Mucosa of descending colon (tissue), 3 donors: ENCODE measurements at regions not wholly inside any gene's neighbourhood (a gene's known extent, or its start where the extent isn't known, plus 50 kb on each side); places are given as distances from the start of the nearest gene placed in this dataset.
"Not testable (repeated sequence)": the region's sequence is repeated elsewhere in the genome, so short reads cannot be mapped to it uniquely, and the experiment has no call there.

Source experiments
- ATAC-seq: fragments of 200-7000 bp; cut with Tn5 transposase; one replicate; pipeline ENCODE4 v1.9.1; 2020; ENCODE audit warnings: mild to moderate bottlenecking, moderate library complexity
- DNase-seq, 3 donors: peaks; one replicate each; pipeline ENCODE4 v3.0.0-alpha.2; 2020
- H3K36me3 ChIP-seq: fragments of 200-600 bp; one replicate; pipeline ENCODE4 v1.8.0; 2021; ENCODE audit warnings: low read depth, mild to moderate bottlenecking
- H3K4me1 ChIP-seq: fragments of 200-600 bp; one replicate; pipeline ENCODE4 v1.8.0; 2021; ENCODE audit warnings: low read depth, mild to moderate bottlenecking
- H3K4me3 ChIP-seq: fragments of 200-600 bp; one replicate; pipeline ENCODE4 v1.8.0; 2021; ENCODE audit warnings: mild to moderate bottlenecking
- H3K9me3 ChIP-seq: fragments of 200-600 bp; one replicate; pipeline ENCODE4 v1.8.0; 2021; ENCODE audit warnings: mild to moderate bottlenecking
- intact Hi-C, 2 donors: fragments of 100-400 bp; cut with DNase I in 1 of 2; cut with micrococcal nuclease in 1 of 2; formaldehyde crosslinking; loops; one replicate each; pipeline versions ENCODE4 v1.11.0 to v1.11.1; 2022; cut with DNase I, micrococcal nuclease
- TF ChIP-seq, protein P1 (sequence below): fragments of 200-600 bp; IDR thresholded peaks from one replicate; pipeline ENCODE4 v1.8.0; 2022; ENCODE audit warnings: antibody characterized with exemption, mild to moderate bottlenecking
- donor health status: DM: no; HTN: no; CAD: no; lungs with moderate emphysema.
- donor health status: DM: no; HTN: no; CAD: no.
- donor health status: DM: no; HTN: yes; CAD: no.

DNA sequence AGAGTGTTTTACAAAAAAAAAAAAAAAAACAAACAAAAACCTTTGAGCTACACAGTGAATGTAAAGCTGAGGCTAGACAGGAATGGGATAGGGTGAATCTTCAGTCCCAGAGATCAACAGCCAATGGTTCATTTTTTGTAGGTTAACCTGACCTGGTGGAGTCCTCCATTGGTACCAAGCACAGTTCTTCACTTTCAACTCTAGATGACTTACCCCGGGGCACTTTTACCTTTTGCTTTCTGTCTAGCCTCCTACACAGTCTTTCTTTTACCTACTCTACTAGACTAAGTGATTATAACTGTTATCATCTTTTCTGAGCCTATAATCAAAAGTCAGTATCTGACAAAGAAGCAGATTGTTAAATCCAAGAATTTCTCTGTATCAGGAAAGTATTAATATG is 50.9 kb downstream of the ANXA2R start:
- Histone ChIP-seq H3K4me1 (peaks cover 8% of the 10 kb centered on the region), H3K4me3 (no peak overlapping the region), H3K36me3 (no peaks in the 10 kb centered on the region), H3K9me3 (no peaks in the 10 kb centered on the region)
- no peak for DNase-seq
- intact Hi-C loops: no loop called here
- ATAC-seq: no peak
- TF ChIP-seq, protein P1, sequence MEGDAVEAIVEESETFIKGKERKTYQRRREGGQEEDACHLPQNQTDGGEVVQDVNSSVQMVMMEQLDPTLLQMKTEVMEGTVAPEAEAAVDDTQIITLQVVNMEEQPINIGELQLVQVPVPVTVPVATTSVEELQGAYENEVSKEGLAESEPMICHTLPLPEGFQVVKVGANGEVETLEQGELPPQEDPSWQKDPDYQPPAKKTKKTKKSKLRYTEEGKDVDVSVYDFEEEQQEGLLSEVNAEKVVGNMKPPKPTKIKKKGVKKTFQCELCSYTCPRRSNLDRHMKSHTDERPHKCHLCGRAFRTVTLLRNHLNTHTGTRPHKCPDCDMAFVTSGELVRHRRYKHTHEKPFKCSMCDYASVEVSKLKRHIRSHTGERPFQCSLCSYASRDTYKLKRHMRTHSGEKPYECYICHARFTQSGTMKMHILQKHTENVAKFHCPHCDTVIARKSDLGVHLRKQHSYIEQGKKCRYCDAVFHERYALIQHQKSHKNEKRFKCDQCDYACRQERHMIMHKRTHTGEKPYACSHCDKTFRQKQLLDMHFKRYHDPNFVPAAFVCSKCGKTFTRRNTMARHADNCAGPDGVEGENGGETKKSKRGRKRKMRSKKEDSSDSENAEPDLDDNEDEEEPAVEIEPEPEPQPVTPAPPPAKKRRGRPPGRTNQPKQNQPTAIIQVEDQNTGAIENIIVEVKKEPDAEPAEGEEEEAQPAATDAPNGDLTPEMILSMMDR: no peak

- TF ChIP-seq, protein P1: no peak
Observed at GRCh38 chr5:42988568-42988967, 51.6 kb downstream of the ANXA2R start.

DNA sequence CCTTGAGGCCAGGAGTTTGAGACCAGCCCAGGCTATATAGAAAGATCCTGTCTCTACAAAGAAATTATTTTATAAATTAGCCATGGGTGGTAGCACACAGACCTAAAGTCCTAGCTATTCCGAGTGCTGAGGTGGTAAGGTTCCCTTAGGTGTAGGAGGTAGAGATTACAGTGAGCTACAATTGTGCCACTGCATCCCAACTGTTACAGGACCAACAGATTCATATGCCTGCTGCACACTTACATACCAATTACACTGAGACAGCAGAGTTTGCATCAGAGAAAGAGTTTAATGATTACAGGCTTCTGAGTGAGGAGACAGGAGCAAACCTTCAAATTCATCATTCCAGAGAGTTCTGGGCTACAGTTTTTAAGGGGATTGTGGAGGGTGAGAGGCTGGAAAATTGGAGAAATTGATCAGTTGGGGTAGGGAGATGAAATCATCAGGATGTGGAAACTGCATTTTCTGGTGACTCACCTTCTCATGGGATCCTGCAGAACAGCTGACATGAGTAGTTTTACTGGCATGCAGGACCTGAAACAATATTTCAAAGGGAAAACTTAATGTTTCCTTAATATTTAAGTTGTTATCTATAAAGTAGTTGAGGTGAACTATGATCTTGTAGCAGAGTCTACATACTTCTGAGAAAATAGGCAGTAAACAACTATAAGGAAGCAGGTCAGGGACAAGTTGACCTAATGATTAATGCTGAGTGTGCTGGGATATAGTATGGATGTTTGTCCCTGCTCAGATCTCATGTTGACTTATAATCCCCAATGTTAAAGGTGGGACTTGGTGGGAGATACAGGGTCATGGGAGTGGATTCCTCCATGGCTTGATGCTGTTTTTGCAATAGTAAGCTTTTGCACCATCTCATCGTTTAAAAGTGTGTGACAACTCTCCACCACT is 54.7 kb downstream of the ANXA2R start:
- peaks cover 5% of the 10 kb centered on the region for H3K4me1 ChIP-seq
- TF ChIP-seq, protein P1: no peak
- no peaks in the 10 kb centered on the region for H3K36me3 ChIP-seq
- no peaks in the 10 kb centered on the region for H3K9me3 ChIP-seq
- DNase-seq: no peak
- intact Hi-C loops: no loop called here
- no peak for ATAC-seq
- no peak overlapping the region for H3K4me3 ChIP-seq

More at GRCh38 chr5:42988568-42988967, 51.6 kb downstream of the ANXA2R start:
- intact Hi-C loops: no loop called here
- no peak overlapping the region for H3K4me3 ChIP-seq
- DNase-seq (no peak), ATAC-seq (no peak)
- peaks cover 8% of the 10 kb centered on the region for H3K4me1 ChIP-seq
- no peaks in the 10 kb centered on the region for H3K9me3 ChIP-seq
- H3K36me3 ChIP-seq: no peaks in the 10 kb centered on the region

GRCh38 chr5:42984307-42984706 is 55.8 kb downstream of the ANXA2R start:
- peaks cover 3% of the 10 kb centered on the region for H3K9me3 ChIP-seq
- H3K4me3 ChIP-seq: no peak overlapping the region
- ATAC-seq (peak; percentile 65), DNase-seq (no peak)
- intact Hi-C loops: no loop called here
- H3K4me1 ChIP-seq: peaks cover 5% of the 10 kb centered on the region
- H3K36me3 ChIP-seq: no peaks in the 10 kb centered on the region
- TF ChIP-seq, protein P1: no peak

DNA sequence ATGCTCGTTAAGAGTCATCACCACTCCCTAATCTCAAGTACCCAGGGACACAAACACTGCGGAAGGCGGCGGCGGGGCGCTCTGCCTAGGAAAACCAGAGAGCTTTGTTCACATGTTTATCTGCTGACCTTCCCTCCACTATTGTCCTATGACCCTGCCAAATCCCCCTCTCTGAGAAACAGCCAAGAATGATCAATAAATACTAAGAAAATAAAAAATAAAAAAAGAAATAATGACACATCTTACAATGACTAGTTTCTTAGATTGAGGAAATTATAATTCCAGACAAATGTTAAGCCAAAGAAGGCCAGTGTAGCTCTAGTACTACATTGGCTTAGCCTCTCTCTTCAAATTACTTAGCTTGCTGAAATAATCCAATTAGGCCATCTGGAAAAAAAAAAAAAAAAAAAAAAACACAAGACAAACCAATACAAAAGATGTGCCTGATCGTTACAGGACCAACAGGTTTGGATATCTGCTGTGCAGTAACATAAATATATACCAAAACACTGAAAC is 58.0 kb downstream of the ANXA2R start:
- Histone ChIP-seq H3K36me3 (no peaks in the 10 kb centered on the region), H3K9me3 (peaks cover 4% of the 10 kb centered on the region), H3K4me3 (no peak overlapping the region), H3K4me1 (no peaks in the 10 kb centered on the region)
- intact Hi-C loops: no loop called here
- TF ChIP-seq, protein P1: no peak
- no peak for ATAC-seq
- no peak for DNase-seq

DNA sequence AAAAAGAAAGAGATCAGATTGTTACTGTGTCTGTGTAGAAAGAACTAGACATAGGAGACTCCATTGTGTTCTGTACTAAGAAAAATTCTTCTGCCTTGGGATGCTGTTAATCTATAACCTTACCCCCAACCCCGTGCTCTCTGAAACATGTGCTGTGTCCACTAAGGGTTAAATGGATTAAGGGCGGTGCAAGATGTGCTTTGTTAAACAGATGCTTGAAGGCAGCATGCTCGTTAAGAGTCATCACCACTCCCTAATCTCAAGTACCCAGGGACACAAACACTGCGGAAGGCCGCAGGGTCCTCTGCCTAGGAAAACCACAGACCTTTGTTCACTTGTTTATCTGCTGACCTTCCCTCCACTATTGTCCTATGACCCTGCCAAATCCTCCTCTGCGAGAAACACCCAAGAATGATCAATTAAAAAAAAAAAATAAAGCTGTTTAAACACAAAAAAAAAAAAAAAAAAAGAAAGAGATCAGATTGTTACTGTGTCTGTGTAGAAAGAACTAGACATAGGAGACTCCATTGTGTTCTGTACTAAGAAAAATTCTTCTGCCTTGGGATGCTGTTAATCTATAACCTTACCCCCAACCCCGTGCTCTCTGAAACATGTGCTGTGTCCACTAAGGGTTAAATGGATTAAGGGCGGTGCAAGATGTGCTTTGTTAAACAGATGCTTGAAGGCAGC is 58.6 kb downstream of the ANXA2R start:
- intact Hi-C loops, H3K36me3 ChIP-seq, ATAC-seq, H3K9me3 ChIP-seq, H3K4me3 ChIP-seq, H3K4me1 ChIP-seq, DNase-seq: not testable (repeated sequence)

DNA sequence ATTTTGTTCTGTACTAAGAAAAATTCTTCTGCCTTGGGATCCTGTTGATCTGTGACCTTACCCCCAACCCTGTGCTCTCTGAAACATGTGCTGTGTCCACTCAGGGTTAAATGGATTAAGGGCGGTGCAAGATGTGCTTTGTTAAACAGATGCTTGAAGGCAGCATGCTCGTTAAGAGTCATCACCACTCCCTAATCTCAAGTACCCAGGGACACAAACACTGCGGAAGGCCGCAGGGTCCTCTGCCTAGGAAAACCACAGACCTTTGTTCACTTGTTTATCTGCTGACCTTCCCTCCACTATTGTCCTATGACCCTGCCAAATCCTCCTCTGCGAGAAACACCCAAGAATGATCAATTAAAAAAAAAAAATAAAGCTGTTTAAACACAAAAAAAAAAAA is 59.1 kb downstream of the ANXA2R start:
- H3K36me3 ChIP-seq, DNase-seq, H3K9me3 ChIP-seq, H3K4me1 ChIP-seq, intact Hi-C loops, ATAC-seq, H3K4me3 ChIP-seq: not testable (repeated sequence)

- H3K9me3 ChIP-seq, DNase-seq, H3K4me1 ChIP-seq, intact Hi-C loops, H3K36me3 ChIP-seq, ATAC-seq, H3K4me3 ChIP-seq: not testable (repeated sequence)
Observed at GRCh38 chr5:42980391-42980790, 59.7 kb downstream of the ANXA2R start.

GRCh38 chr5:42979242-42979641 is 60.9 kb downstream of the ANXA2R start:
- intact Hi-C loops, H3K4me1 ChIP-seq, H3K9me3 ChIP-seq, ATAC-seq, H3K4me3 ChIP-seq, H3K36me3 ChIP-seq, DNase-seq: not testable (repeated sequence)
